LNCAP (cell line): ENCODE measurements at regions not wholly inside any gene's neighbourhood (a gene's known extent, or its start where the extent isn't known, plus 50 kb on each side); places are given as distances from the start of the nearest gene placed in this dataset.

Experiments
- TF ChIP-seq, protein P1 (sequence below): fragments of 450-650 bp; IDR thresholded peaks from 2 replicates; pipeline ENCODE4 v1.5.1; 2017; ENCODE audit warnings: mild to moderate bottlenecking

GRCh38 chr2:79453918-79454317 is 58.9 kb upstream of the CTNNA2 start:
- TF ChIP-seq, protein P1, sequence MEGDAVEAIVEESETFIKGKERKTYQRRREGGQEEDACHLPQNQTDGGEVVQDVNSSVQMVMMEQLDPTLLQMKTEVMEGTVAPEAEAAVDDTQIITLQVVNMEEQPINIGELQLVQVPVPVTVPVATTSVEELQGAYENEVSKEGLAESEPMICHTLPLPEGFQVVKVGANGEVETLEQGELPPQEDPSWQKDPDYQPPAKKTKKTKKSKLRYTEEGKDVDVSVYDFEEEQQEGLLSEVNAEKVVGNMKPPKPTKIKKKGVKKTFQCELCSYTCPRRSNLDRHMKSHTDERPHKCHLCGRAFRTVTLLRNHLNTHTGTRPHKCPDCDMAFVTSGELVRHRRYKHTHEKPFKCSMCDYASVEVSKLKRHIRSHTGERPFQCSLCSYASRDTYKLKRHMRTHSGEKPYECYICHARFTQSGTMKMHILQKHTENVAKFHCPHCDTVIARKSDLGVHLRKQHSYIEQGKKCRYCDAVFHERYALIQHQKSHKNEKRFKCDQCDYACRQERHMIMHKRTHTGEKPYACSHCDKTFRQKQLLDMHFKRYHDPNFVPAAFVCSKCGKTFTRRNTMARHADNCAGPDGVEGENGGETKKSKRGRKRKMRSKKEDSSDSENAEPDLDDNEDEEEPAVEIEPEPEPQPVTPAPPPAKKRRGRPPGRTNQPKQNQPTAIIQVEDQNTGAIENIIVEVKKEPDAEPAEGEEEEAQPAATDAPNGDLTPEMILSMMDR, result no peak

DNA sequence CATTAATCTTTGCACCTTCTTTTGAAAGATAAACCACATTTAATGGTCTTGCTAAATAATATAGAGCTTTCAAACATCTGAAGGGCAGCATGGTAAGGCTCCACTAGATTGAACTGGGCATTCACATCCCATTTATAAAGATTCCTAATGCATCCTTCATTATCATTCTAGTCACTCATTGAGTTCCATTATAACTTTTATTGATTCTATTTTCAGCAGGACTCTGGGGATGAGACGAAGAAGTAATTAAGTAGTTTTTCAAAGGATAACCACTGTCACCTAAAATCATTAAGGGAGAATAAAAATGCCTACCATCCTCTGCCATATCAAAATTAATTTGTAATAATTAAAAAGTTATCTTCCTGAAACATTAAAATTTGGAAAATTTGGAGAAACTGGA is 60.2 kb upstream of the CTNNA2 start:
- TF ChIP-seq, protein P1, result no peak

DNA sequence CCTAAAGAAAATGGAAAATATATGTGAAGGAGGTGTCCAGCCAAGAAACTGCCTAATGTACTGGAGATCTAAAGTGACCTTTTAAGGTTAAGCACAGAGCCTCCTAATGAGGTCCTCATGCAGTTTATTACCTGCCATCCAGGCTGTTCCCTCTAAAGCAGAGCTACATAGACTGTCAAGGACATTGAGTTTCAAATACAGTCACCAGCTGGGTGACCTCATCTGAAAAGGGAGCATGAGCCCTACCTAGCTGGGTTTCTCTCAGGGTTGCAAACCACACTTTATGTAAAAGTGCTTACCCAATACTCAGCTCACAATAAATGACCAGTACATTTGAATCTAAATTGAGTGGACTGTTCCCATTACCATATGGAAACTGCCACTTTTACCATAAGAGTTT is 65.4 kb upstream of the CTNNA2 start:
- TF ChIP-seq, protein P1, result no peak

GRCh38 chr2:79446313-79446712 is 66.5 kb upstream of the CTNNA2 start:
- TF ChIP-seq, protein P1, result no peak

GRCh38 chr2:79437433-79438267 is 75.2 kb upstream of the CTNNA2 start:
- TF ChIP-seq, protein P1, result no peak

DNA sequence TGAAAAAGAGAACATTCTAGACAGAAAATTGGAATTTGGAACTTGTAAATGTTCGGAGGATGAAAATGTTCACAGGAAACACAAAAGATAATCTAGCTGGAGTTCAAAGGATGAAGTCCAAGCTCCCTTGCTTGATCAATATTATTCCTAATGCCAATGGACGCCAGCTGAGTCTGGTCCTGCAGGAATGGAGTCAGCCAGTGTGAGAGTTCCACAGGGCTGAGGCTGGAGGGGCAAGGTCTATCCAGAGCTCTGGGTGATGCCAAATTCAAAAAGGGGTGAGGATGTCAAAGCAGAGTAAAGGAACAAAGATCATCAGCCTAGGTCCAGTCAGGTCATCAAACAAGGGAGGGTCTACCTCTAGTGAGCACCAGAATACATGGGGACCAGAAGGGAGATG is 78.5 kb upstream of the CTNNA2 start:
- TF ChIP-seq, protein P1, result no peak

DNA sequence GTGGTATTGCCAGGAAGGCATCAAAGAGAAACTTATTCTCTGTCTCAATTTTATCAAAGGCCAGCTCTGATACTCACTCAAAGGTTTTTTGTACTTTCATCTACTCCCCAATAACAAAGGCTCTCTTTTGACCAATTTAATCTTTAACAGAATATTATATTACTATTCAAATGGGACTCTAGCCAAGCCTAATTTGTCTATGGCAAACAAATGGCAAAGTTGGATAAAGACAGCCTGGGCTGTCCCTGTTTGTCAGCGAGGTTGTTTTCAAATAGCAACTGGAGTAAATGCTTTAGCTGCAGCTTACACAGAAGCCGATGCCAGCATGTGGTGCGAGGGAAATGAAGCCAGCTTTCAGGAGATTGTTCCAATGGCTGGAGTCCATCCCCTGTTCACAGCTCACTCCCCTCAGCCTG is 80.1 kb upstream of the CTNNA2 start:
- TF ChIP-seq, protein P1, result no peak
